H9 (cell line): ENCODE measurements at regions not wholly inside any gene's neighbourhood (a gene's known extent, or its start where the extent isn't known, plus 50 kb on each side); places are given as distances from the start of the nearest gene placed in this dataset.

Experiments
- DNase-seq: peaks from one replicate; pipeline ENCODE4 v3.0.0-alpha.2; 2017
- H2AFZ ChIP-seq: one replicate; pipeline ENCODE4 v1.6.1; 2013; ENCODE audit warnings: mild to moderate bottlenecking, low read length, control low read depth, moderate library complexity
- H2AK5ac ChIP-seq: 2 replicates; pipeline ENCODE4 v1.6.1; 2013; ENCODE audit warnings: low read length, control low read depth, mixed read lengths; ENCODE audit not compliant: insufficient read length
- H2BK120ac ChIP-seq: one replicate; pipeline ENCODE4 v1.6.1; 2013; ENCODE audit warnings: low read depth, mild to moderate bottlenecking, low read length, control low read depth, inconsistent platforms; ENCODE audit not compliant: poor library complexity, severe bottlenecking
- H2BK12ac ChIP-seq: 2 replicates; pipeline ENCODE4 v1.6.1; 2013; ENCODE audit warnings: low read length, control low read depth, mixed read lengths, low read depth; ENCODE audit not compliant: insufficient read length
- H2BK15ac ChIP-seq: 2 replicates; pipeline ENCODE4 v1.6.1; 2013; ENCODE audit warnings: low read depth, low read length, control low read depth
- H2BK20ac ChIP-seq: one replicate; pipeline ENCODE4 v1.6.1; 2013; ENCODE audit warnings: low read depth, mild to moderate bottlenecking, low read length, control low read depth, inconsistent platforms; ENCODE audit not compliant: poor library complexity, severe bottlenecking
- H2BK5ac ChIP-seq: 2 replicates; pipeline ENCODE4 v1.6.1; 2013; ENCODE audit warnings: low read length, control low read depth, mixed read lengths; ENCODE audit not compliant: insufficient read length
- H3K14ac ChIP-seq: 2 replicates; pipeline ENCODE4 v1.6.1; 2013; ENCODE audit warnings: low read length, control low read depth; ENCODE audit not compliant: insufficient read depth
- H3K18ac ChIP-seq: 2 replicates; pipeline ENCODE4 v1.6.1; 2013; ENCODE audit warnings: low read depth, mild to moderate bottlenecking, mixed read lengths, low read length, control low read depth; ENCODE audit not compliant: insufficient read length
- H3K23ac ChIP-seq: 2 replicates; pipeline ENCODE4 v1.6.1; 2013; ENCODE audit warnings: low read length, control low read depth, mixed read lengths, low read depth; ENCODE audit not compliant: insufficient read length
- H3K23me2 ChIP-seq: 2 replicates; pipeline ENCODE4 v1.6.1; 2013; ENCODE audit warnings: low read depth, mild to moderate bottlenecking, mixed read lengths, low read length, control low read depth; ENCODE audit not compliant: insufficient read length, poor library complexity, severe bottlenecking
- H3K27ac ChIP-seq: 2 replicates; pipeline ENCODE4 v1.5.1; 2013; ENCODE audit warnings: low read length, control low read depth, mixed read lengths, low read depth; ENCODE audit not compliant: insufficient read length
- H3K27me3 ChIP-seq: 2 replicates; pipeline ENCODE4 v1.6.1; 2013; ENCODE audit warnings: low read length, control low read depth, inconsistent platforms; ENCODE audit not compliant: insufficient read depth
- H3K4ac ChIP-seq: 2 replicates; pipeline ENCODE4 v1.6.1; 2013; ENCODE audit warnings: low read depth, mild to moderate bottlenecking, control low read depth, inconsistent platforms, low read length, moderate library complexity
- H3K4me1 ChIP-seq: 2 replicates; pipeline ENCODE4 v1.6.1; 2013; ENCODE audit warnings: low read length, control low read depth, inconsistent platforms; ENCODE audit not compliant: insufficient read depth
- H3K4me2 ChIP-seq: 2 replicates; pipeline ENCODE4 v1.6.1; 2013; ENCODE audit warnings: low read length, control low read depth, mixed read lengths; ENCODE audit not compliant: insufficient read length, insufficient read depth
- H3K56ac ChIP-seq: 2 replicates; pipeline ENCODE4 v1.6.1; 2013; ENCODE audit warnings: low read depth, mild to moderate bottlenecking, mixed read lengths, low read length, control low read depth; ENCODE audit not compliant: insufficient read length
- H3K79me1 ChIP-seq: 2 replicates; pipeline ENCODE4 v1.6.1; 2013; ENCODE audit warnings: low read depth, mild to moderate bottlenecking, moderate library complexity, low read length, control low read depth, inconsistent platforms; ENCODE audit not compliant: insufficient read depth, poor library complexity, severe bottlenecking
- H3K79me2 ChIP-seq: 2 replicates; pipeline ENCODE4 v1.6.1; 2013; ENCODE audit warnings: low read length, control low read depth, inconsistent platforms; ENCODE audit not compliant: insufficient read depth
- H3K9ac ChIP-seq: 2 replicates; pipeline ENCODE4 v1.6.1; 2013; ENCODE audit warnings: low read length, control low read depth, mixed read lengths; ENCODE audit not compliant: insufficient read length; ENCODE audit errors: extremely low read depth
- H3K9me3 ChIP-seq: one replicate; pipeline ENCODE4 v1.6.1; 2013; ENCODE audit warnings: low read depth, low read length, inconsistent platforms; ENCODE audit not compliant: control insufficient read depth
- H3T11ph ChIP-seq: one replicate; pipeline ENCODE4 v1.6.1; 2013; ENCODE audit warnings: mild to moderate bottlenecking, low read length, control low read depth, inconsistent platforms
- H4K20me1 ChIP-seq: one replicate; pipeline ENCODE4 v1.6.1; 2013; ENCODE audit not compliant: control insufficient read depth, insufficient read length, insufficient read depth
- H4K5ac ChIP-seq: 2 replicates; pipeline ENCODE4 v1.6.1; 2013; ENCODE audit warnings: low read depth, mild to moderate bottlenecking, mixed read lengths, low read length, control low read depth; ENCODE audit not compliant: insufficient read length
- H4K8ac ChIP-seq: replicated peaks from 2 replicates; pipeline ENCODE4 v1.6.1; 2013; ENCODE audit warnings: low read length, control low read depth, mixed read lengths, low read depth; ENCODE audit not compliant: insufficient read length
- H4K91ac ChIP-seq: 2 replicates; pipeline ENCODE4 v1.6.1; 2013; ENCODE audit warnings: low read depth, mild to moderate bottlenecking, moderate library complexity, mixed read lengths, low read length, control low read depth; ENCODE audit not compliant: insufficient read length
- H3K27ac Mint-ChIP-seq, 3 experiments: 2 replicates in 2 of 3; 3 replicates in 1 of 3; pipeline ENCODE4 v1.8.0; 2020 to 2021; ENCODE audit warnings: mixed read lengths in 3 of 3, mild to moderate bottlenecking in 1 of 3, moderate library complexity in 1 of 3
- H3K27me3 Mint-ChIP-seq: 2 replicates; pipeline ENCODE4 v1.8.0; 2021; ENCODE audit warnings: low read depth, mild to moderate bottlenecking, moderate library complexity, mixed read lengths
- H3K36me3 Mint-ChIP-seq, 3 experiments: 2 replicates in 2 of 3; 3 replicates in 1 of 3; pipeline ENCODE4 v1.8.0; 2020 to 2021; ENCODE audit warnings: low read depth in 3 of 3, mixed read lengths in 3 of 3; ENCODE audit not compliant: insufficient read depth in 1 of 3
- H3K4me1 Mint-ChIP-seq, 2 experiments: 2 replicates each; pipeline ENCODE4 v1.8.0; 2020; ENCODE audit warnings: mixed read lengths in 2 of 2
- H3K4me3 Mint-ChIP-seq, 2 experiments: 2 replicates in 1 of 2; 3 replicates in 1 of 2; pipeline ENCODE4 v1.8.0; 2020 to 2021; ENCODE audit warnings: mild to moderate bottlenecking in 2 of 2, mixed read lengths in 2 of 2, moderate library complexity in 1 of 2
- H3K9me3 Mint-ChIP-seq, 2 experiments: 2 replicates in 1 of 2; 3 replicates in 1 of 2; pipeline ENCODE4 v1.8.0; 2020; ENCODE audit warnings: mild to moderate bottlenecking in 2 of 2, mixed read lengths in 2 of 2, moderate library complexity in 1 of 2
- CTCF ChIP-seq: fragments of 200-600 bp; sonication (generic); conservative IDR thresholded peaks from 3 replicates; pipeline ENCODE4 v1.8.0; 2021; ENCODE audit warnings: antibody characterized with exemption, mild to moderate bottlenecking
- whole genome bisulfite sequencing: extraction: QIAGEN DNeasy Blood & Tissue Kit; methylation state at CpG from one replicate; pipeline ENCODE4 v1.1.7; 2013; ENCODE audit warnings: missing lambda C conversion rate, low lambda C conversion rate, mixed read lengths; ENCODE audit not compliant: insufficient read length; ENCODE audit errors: extremely low coverage; 5-methylcytosine and 5-hydroxymethylcytosine counted together

- no peak for TF ChIP-seq CTCF
- no peak overlapping the region for H3K27ac Mint-ChIP-seq
- Histone ChIP-seq H3K79me1 (no peaks in the 10 kb centered on the region), H4K5ac (no peak overlapping the region), H3K23me2 (no peaks in the 10 kb centered on the region), H3K18ac (no peak overlapping the region), H3K14ac (no peak overlapping the region), H2AK5ac (no peak overlapping the region), H3K56ac (no peak overlapping the region), H3K4me2 (no peak overlapping the region), H2AFZ (no peak overlapping the region), H4K8ac (no peak overlapping the region), H2BK120ac (no peak overlapping the region), H3K79me2 (no peaks in the 10 kb centered on the region), H4K20me1 (no peaks in the 10 kb centered on the region), H2BK12ac (no peak overlapping the region), H3K9ac (no peak overlapping the region), H3K9me3 (no peaks in the 10 kb centered on the region), H3K4me1 (no peaks in the 10 kb centered on the region; the same call in 1 of the 2 replicates), H2BK5ac (no peak overlapping the region), H4K91ac (no peak overlapping the region), H3T11ph (no peak overlapping the region), H2BK15ac (no peak overlapping the region), H3K27me3 (no peaks in the 10 kb centered on the region), H2BK20ac (no peak overlapping the region), H3K23ac (no peak overlapping the region), H3K27ac (no peak overlapping the region), H3K4ac (no peak overlapping the region)
- H3K27me3 Mint-ChIP-seq = no peaks in the 10 kb centered on the region
- H3K36me3 Mint-ChIP-seq = no peaks in the 10 kb centered on the region
- WGBS = no CpG with 5 or more reads among the region's 4 CpGs
- no peak for DNase-seq
- H3K9me3 Mint-ChIP-seq = no peaks in the 10 kb centered on the region
- H3K4me1 Mint-ChIP-seq = peaks cover 5 to 6% of the 10 kb centered on the region in 2 experiments
- H3K4me3 Mint-ChIP-seq = no peak overlapping the region
Observed at GRCh38 chr3:124336067-124336656, 344.2 kb upstream of the ROPN1 start.
